Mammary epithelial cell (primary cell): ENCODE measurements at regions not wholly inside any gene's neighbourhood (a gene's known extent, or its start where the extent isn't known, plus 50 kb on each side); places are given as distances from the start of the nearest gene placed in this dataset.

Experiments used
- CTCF ChIP-seq, 2 donors: IDR thresholded peaks in 1 of 2; conservative IDR thresholded peaks in 1 of 2; 2 replicates each; pipeline ENCODE4 v1.5.1; 2011 to 2012; ENCODE audit warnings: inconsistent platforms in 2 of 2, low read length in 2 of 2, mild to moderate bottlenecking in 2 of 2, control low read depth in 1 of 2, low read depth in 1 of 2; ENCODE audit not compliant: insufficient read depth in 1 of 2; ENCODE audit errors: extremely low read depth in 1 of 2
- EZH2 ChIP-seq: IDR thresholded peaks from 2 replicates; pipeline ENCODE4 v1.6.1; 2012; ENCODE audit warnings: low read length, inconsistent platforms, borderline replicate concordance

- TF ChIP-seq CTCF (conservative IDR thresholded peaks at IDR 0.05 in 1 of 2, IDR thresholded peaks at IDR 0.05 in 1 of 2; ENCODE audit: extremely low read depth in 1 of 2, insufficient read depth in 1 of 2, low read depth in 1 of 2, low read length in 2 of 2) (no peak), EZH2 (no peak)
Observed at GRCh38 chr9:119924736-119925135, 555.5 kb upstream of the BRINP1 start.
